GM21737 (cell line): ENCODE measurements at regions not wholly inside any gene's neighbourhood (a gene's known extent, or its start where the extent isn't known, plus 50 kb on each side); places are given as distances from the start of the nearest gene placed in this dataset.
"Not testable (repeated sequence)": the region's sequence is repeated elsewhere in the genome, so short reads cannot be mapped to it uniquely, and the experiment has no call there.

Experiments
- ATAC-seq: cut with Tn5 transposase; IDR thresholded peaks from one replicate; pipeline ENCODE4 v1.9.1; 2021; ENCODE audit warnings: mild to moderate bottlenecking, moderate library complexity; ENCODE audit not compliant: unreplicated experiment

DNA sequence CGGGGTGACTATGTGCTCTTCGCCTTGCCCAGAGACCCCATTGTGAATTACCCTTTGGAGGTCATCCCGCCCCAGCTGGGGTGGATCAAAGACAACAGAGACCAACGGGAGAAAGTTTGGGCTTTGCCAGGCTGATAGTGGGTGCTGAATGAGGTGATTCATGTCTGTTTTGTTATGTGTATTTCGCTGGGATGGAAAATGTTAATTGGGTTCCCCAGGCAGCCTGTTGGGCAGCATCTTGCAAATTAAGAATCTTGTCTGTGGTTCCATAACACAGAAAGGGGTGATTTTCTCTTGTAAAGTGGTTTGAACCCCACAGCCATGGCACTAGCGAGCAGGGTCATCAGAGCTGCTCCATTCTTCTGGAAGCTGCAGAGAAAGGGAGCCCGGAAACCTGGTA, 63.1 kb upstream of the UNC93A start:
- ATAC-seq: no peak

DNA sequence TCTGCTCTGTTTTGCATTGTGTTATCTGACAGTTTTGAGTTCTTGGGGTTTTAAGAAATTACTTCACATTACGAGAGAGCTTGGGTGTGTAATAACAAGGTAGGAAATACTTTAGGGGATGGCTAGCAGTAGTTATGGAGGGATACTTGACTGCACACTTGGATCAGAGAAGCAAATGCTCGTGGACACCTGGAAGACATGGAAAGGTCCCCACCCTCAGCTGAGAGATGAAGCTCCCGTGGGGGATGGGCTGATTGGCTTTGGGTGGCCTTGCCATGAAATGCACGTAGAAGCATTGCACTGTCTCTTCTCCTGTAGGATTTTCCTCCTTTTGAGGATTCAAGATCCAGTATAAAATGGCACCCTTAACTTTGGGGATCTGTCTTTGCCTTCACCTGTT, 61.5 kb upstream of the UNC93A start:
- no peak for ATAC-seq

DNA sequence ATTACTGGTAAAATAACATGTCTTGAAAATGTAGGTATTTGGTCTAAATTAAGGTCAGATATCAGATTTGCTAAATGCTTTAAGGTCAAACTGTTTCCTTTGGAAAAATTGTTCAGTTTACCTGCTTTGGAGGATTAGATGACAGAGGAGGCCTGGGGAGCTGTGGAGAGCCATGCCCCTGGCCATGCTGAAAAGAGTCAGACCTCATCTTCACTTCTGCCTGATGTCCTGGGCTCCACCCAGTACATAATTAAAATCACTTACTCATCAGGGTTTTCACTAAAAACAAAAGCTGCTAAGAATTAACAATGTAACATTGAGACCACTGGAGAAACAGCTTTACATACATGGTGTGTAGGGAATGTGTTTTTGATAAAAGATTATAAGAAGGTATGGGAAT, 60.8 kb upstream of the UNC93A start:
- ATAC-seq: no peak

DNA sequence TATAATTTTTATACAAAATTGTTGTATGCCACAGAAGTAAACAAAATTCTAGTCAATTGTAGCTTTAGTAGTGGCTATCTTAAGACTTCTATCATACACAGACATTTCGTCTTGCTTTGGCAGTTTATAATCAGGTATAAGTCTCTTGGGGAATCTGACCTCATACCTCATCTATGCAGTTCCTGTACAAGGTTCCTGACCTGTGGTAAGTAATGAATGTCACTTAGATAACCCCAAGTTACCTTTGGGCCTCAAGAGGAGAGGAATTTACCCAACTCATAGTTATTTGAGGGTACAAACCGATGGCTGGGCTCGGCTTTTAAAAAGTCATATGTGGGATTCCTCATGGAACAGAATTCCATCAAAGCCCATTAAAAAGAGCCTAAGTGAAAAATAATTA, 58.8 kb upstream of the UNC93A start:
- no peak for ATAC-seq

DNA sequence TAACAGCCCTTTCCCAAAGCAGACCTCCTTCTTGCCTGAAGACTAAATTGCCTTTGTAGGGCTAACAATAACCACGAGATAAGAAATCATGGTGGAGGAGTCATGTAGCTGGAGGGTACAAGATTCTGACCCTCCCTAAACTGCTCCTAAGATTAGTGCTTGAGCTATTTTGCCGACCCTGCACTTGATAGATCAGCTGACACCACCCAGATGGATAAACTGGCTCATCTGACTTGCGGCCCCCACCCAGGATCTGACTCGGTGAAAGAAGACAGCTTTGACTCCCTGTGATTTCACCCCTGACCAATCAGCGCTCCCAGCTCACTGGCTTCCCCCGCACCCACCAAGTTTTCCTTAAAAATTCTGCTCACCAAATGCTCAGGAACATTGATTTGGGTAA, 57.6 kb upstream of the UNC93A start:
- no peak for ATAC-seq

DNA sequence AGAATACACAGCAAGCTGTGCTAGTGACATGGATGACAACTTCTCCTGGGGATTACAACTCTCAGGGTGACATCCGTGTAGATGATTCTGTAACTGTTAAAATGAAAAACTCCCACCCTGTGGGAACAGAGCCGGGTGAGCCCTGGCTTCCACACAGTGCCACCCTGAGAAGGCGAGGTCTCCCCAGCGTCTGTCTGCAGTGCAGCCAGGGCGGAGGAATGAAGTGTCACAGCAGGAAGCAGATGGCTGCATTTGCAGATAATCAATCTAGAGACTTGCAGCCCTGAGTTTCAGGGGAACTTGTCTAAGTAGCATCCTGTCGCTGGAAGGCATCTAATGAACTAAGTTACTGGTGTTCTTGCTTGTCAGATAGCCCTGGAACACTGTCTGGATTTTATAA, 56.5 kb upstream of the UNC93A start:
- ATAC-seq: not testable (repeated sequence)

DNA sequence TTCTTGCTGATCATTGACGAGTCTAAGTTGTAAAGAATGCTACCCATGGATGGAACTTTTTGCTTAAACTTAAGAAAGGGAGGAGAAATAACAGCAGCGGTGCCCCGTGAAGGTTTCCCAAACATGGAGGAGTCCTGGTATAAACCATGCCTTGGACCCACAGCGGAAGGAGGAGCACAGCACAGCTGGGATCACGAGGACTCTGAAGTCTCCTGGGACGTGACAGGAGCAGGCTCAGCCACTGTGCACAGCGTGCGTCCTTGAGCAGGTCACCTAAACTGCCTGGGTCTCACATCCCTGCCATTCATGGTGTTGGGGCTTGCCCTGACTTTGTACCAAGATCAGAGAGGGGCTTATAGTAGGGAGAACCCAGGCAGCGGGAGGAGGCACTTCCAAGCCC, 56.1 kb upstream of the UNC93A start:
- no peak for ATAC-seq

DNA sequence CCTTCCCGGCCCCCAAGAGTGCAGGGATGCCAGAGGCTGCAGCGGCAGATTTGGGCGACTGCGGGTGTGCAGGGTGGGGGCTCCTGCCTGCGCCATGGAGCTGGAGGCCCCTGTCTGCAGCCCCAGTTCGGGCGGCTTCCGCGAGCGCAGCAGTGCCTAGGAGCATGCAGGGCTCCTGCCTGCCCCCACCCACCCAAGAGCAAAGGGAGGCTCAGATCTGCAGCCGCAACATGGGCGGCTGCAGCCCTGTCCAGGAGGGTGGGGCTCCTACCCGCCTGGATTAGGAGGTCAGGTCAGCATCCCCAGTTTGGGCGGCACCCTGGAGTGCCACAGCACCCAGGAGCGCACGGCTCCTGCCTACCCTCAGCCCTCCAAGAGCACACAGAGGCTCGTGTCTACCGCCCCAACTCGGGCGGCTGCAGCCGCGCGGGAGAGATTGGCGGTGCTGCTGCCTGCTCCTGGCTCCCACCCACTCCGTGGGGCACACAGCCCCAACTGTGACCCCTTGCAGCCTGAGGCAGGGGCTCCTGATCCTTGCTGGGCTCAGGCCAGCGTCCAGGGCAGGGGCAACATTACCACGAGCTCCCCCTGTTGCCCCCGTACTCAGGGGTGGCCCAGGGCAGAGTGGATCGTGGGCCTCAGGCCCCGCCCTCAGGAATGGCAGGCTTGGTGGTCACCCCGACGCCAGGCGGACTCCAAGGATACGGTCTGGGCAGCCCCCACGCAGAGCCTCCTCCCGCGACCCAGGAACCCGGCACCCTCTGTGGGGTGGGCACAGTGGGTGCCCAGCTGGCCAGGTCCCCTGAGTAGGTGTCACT, 55.5 kb upstream of the UNC93A start:
- no peak for ATAC-seq

DNA sequence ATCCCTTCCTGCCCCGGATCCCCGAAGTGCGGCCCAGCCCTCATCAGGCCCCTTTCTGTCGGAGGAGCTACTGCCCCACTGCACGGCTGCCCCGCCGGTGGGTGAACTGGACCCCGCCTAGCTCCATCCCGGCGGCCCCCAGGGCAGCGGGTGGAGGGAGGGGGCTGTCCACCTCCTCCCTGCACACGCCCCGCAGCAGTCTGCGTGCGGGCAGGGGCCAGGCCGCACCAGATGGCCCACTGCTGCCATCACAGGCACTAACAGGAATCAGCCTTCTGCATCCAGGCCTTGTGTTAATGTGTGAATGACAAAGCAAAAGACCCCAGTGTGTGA, 54.9 kb upstream of the UNC93A start:
- ATAC-seq: no peak

DNA sequence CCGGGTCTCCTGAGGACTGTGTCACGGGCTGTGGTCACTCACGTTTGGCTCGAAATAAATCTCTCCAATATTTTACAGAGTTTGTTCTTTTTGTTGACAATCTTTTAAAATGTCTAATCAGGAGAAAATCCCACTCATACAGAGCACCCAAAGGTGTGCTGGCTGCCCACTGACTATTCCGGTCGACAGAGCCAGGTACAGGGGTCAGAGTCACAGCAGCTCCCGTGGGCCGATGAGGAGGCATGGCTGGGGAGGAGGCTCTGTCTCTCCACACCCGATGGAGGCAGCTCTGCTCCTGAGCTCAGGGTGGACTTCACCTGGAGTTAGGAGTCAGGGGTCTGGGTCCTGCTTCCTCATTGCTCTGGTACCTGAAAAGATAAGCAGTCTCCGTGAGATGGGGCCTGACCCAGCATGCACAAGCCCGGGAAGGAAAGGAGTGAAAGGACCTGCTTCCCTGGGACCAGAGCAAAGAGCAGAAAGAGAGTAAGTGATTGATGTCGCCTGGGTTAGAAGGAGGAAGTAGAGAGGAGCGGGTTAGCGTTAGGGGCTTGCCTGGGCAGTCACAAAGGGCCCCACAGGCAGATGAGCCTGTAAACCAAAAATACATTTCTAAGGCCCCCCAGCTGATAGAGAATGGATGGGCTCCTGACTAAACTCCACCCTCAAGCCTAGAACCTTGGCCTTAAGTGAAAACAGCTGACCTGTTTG, 53.5 kb upstream of the UNC93A start:
- ATAC-seq: no peak

DNA sequence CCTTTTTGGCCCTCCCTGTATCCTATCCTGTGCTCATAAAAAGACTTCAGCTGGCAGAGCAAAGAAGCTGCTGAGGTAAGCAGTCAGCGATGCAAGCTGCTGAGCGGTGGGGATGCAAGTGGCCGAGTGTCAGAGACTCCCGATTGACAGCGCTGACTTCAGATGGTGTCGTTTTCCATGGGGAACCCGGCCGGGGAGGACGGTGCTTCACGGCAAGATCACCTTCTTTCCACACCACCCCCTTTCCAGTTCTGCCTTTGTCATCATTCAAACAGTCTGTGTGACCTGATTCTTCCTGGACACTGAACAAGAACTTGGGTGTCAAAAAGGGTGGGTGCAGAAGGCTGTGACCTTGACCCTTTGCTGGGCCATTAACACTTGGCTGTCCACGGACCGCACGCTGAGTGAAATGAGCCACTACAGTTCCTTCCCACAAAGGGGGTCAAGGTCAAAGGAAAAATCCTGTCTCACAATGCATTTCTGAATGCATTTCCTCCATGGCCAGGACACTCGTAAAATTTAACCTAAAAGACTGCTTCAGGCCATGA, 52.9 kb upstream of the UNC93A start:
- no peak for ATAC-seq

DNA sequence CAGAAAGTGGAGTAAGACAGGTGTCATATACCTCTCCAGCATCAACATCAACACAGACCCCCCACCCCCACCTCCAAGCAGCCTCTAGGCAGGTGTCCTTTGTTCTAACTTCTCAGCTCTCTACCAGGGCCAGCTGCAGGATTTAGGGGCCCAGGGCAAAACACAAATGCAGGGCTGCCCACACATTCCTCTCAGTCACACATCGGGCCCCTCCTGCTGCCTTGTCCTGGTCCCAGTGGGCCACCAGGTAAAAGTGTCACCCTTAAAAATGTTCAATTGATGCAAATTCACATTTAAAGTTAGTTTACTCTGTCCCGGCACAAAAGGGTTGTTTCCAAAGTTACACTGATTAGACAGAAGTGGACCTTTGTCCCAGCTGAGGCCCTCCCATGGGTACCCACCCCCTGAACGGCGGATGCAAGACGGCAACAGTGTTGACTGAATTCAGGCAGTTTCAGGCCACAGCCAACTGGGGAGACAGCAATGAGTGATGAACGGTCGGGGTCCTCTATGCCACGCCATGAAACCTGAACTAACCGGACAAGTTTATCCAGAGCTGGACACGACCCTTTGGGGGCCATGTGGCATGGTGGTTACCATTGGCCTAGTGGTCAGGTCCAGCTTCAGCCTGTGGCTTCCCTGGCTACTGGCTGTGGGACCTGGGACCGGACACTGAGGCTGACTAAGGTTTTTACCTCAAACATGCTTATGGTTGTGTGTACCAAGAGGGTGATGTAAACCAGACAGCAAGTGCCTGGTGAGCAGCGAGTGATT, 52.2 kb upstream of the UNC93A start:
- no peak for ATAC-seq

DNA sequence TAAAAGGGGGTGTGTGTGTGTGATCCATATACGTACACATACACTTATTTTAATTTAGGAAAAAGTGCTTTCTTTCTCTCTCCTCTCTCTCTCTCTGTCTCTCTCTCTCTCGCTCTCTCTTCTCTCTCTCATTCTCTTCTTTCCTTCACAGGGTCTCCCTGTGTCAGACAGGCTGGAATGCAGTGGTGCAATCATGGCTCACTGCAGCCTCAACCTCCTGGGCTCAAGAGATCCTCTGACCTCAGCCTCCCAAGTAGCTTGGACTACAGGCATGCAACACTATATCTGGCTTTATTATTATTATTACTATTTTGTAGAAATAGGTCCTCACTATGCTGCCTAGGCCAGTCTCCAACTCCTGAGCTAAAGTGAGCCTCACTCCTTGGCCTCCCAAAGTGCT, 51.6 kb upstream of the UNC93A start:
- not testable (repeated sequence) for ATAC-seq

DNA sequence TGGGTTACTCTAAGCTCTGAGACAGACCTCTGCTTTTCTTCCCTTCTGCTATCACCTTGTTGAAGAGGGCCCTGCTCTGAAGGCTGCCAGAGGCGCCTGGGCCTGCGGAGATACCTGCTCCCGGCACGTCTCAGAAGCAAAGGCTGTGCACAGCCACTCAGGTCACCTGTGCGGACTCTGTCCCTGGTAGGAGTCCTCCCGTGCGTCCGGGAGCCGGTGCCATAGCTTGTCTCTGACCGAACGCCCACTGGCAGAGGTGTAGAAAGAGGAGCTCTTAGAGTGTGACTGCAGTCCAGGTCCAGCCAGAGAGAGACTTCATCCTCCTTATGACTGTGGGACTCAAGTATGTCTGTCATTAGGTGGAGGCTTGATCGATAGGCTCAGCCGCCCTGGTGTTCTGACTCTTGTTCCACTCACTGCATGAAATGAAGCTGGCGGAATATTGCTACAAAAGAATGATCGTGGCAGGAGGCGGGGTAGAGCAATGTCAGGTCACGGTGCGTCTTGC, 51.0 kb upstream of the UNC93A start:
- no peak for ATAC-seq
